ENCODE measurements at regions not wholly inside any gene's neighbourhood (a gene's known extent, or its start where the extent isn't known, plus 50 kb on each side); places are given as distances from the start of the nearest gene placed in this dataset.

DNA sequence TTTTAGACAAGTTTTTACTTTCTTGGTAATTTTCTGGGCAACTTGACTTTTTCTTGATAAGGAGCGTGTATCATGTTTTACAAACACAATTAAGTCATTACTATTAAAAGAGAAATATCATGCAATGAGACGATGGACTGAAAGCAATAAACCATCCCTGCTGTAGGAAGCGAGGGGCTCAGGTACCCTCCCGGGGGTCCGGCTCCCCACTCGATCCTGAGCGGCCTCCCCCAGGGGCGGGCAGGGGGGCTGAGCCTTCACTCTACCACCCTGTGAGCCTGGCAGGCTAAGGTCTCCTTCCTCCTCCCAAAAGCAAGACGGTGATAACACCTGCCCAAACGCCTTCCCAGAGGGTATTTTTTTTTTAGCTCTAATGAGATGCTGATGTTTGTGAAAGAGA lies 51.8 kb upstream of the ADGRA1 start:
- Histone ChIP-seq H4K20me1 (ENCODE audit: insufficient read depth, low read length) (no peaks in the 10 kb centered on the region), H2AFZ (ENCODE audit: low read depth, low read length) (no peak overlapping the region), H3K4me1 (ENCODE audit: insufficient read depth, low read length) (no peaks in the 10 kb centered on the region), H3K27ac (ENCODE audit: low read depth, low read length) (no peak overlapping the region), H3K36me3 (ENCODE audit: insufficient read depth, low read length) (no peaks in the 10 kb centered on the region), H3K9me3 (ENCODE audit: insufficient read depth, low read depth, low read length) (no peaks in the 10 kb centered on the region), H3K79me2 (ENCODE audit: insufficient read depth, low read length) (no peaks in the 10 kb centered on the region), H3K9ac (ENCODE audit: low read length) (no peak overlapping the region), H3K4me3 (ENCODE audit: insufficient read depth, low read depth, low read length) (no peak overlapping the region), H3K27me3 (ENCODE audit: insufficient read depth, low read length) (peaks cover 1% of the 10 kb centered on the region), H3K4me2 (ENCODE audit: low read length) (no peak overlapping the region)
- H3K36me3 Mint-ChIP-seq (ENCODE audit: low read depth, unreplicated experiment), result no peaks in the 10 kb centered on the region
- H3K4me1 Mint-ChIP-seq (ENCODE audit: low read depth, unreplicated experiment), result no peaks in the 10 kb centered on the region
- no peak overlapping the region for H3K4me3 Mint-ChIP-seq (ENCODE audit: unreplicated experiment)
- H3K27ac Mint-ChIP-seq (ENCODE audit: unreplicated experiment), result no peak overlapping the region
- DNase-seq (ENCODE audit: low read depth) (no peak), FAIRE-seq (no peak)
- no peak for TF ChIP-seq EZH2 (IDR thresholded peaks at IDR 0.05; ENCODE audit: insufficient read depth, low read length)
- TF ChIP-seq, protein P1, sequence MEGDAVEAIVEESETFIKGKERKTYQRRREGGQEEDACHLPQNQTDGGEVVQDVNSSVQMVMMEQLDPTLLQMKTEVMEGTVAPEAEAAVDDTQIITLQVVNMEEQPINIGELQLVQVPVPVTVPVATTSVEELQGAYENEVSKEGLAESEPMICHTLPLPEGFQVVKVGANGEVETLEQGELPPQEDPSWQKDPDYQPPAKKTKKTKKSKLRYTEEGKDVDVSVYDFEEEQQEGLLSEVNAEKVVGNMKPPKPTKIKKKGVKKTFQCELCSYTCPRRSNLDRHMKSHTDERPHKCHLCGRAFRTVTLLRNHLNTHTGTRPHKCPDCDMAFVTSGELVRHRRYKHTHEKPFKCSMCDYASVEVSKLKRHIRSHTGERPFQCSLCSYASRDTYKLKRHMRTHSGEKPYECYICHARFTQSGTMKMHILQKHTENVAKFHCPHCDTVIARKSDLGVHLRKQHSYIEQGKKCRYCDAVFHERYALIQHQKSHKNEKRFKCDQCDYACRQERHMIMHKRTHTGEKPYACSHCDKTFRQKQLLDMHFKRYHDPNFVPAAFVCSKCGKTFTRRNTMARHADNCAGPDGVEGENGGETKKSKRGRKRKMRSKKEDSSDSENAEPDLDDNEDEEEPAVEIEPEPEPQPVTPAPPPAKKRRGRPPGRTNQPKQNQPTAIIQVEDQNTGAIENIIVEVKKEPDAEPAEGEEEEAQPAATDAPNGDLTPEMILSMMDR (IDR thresholded peaks at IDR 0.05; ENCODE audit: insufficient read depth, low read depth, low read length), result no peak
- peaks cover 60% of the 10 kb centered on the region for H3K27me3 Mint-ChIP-seq (ENCODE audit: low read depth, unreplicated experiment)
- H3K9me3 Mint-ChIP-seq (ENCODE audit: unreplicated experiment), result peaks cover 2% of the 10 kb centered on the region

DNA sequence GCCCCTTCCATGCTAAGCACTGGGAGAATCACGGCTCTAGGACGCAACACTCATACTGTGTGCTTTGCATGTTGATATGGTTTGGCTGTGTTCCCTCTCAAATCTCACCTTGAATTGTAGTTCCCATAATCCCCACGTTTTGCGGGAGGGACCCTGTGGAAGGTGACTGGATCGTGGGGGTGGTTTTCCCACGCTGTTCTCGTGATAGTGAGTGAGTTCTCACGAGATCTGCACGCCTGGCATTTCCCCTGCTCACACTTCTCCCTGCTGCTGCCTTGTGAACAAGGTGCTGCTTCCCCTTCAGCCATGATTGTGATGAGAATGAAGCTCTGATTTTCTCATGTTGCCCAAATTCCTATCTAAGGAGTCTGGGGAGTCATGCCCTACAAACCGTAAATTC lies 53.0 kb upstream of the ADGRA1 start:
- no peaks in the 10 kb centered on the region for H3K36me3 Mint-ChIP-seq (ENCODE audit: low read depth, unreplicated experiment)
- no peaks in the 10 kb centered on the region for H3K9me3 ChIP-seq (ENCODE audit: insufficient read depth, low read depth, low read length)
- H4K20me1 ChIP-seq (ENCODE audit: insufficient read depth, low read length), result no peaks in the 10 kb centered on the region
- H2AFZ ChIP-seq (ENCODE audit: low read depth, low read length), result no peak overlapping the region
- TF ChIP-seq, protein P1 (IDR thresholded peaks at IDR 0.05; ENCODE audit: insufficient read depth, low read depth, low read length), result no peak
- TF ChIP-seq EZH2 (IDR thresholded peaks at IDR 0.05; ENCODE audit: insufficient read depth, low read length), result no peak
- no peak overlapping the region for H3K27ac ChIP-seq (ENCODE audit: low read depth, low read length)
- H3K4me3 ChIP-seq (ENCODE audit: insufficient read depth, low read depth, low read length), result no peak overlapping the region
- DNase-seq (ENCODE audit: low read depth) (no peak), FAIRE-seq (no peak)
- H3K9me3 Mint-ChIP-seq (ENCODE audit: unreplicated experiment), result peaks cover 2% of the 10 kb centered on the region
- H3K36me3 ChIP-seq (ENCODE audit: insufficient read depth, low read length), result no peaks in the 10 kb centered on the region
- no peak overlapping the region for H3K4me2 ChIP-seq (ENCODE audit: low read length)
- no peak overlapping the region for H3K9ac ChIP-seq (ENCODE audit: low read length)
- H3K79me2 ChIP-seq (ENCODE audit: insufficient read depth, low read length), result no peaks in the 10 kb centered on the region
- H3K27ac Mint-ChIP-seq (ENCODE audit: unreplicated experiment), result no peak overlapping the region
- H3K4me1 Mint-ChIP-seq (ENCODE audit: low read depth, unreplicated experiment), result no peaks in the 10 kb centered on the region
- peaks cover 66% of the 10 kb centered on the region for H3K27me3 Mint-ChIP-seq (ENCODE audit: low read depth, unreplicated experiment)
- no peak overlapping the region for H3K4me3 Mint-ChIP-seq (ENCODE audit: unreplicated experiment)
- H3K27me3 ChIP-seq (ENCODE audit: insufficient read depth, low read length), result peaks cover 2% of the 10 kb centered on the region
- H3K4me1 ChIP-seq (ENCODE audit: insufficient read depth, low read length), result no peaks in the 10 kb centered on the region

DNA sequence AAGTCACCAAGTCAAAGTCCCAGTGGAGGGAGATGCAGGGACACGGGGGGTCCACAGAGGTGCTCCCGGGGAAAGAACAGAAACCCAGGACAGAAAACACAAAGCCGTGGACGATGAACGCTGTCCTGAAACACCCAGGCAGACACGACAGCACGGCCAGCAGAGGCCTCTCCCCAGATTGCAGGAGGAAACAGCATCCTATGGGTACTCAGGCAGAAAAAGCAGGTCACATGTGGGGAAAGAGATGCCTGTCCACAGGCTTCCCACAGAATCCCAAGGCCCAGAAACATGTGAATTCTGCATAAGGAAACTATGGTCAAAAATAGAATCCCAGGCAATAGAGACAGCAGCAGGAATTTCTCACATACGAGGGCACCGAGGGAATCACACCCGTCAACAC lies 53.6 kb upstream of the ADGRA1 start:
- DNase-seq (ENCODE audit: low read depth), result no peak

More for the DNA sequence above, 53.6 kb upstream of the ADGRA1 start:
- peaks cover 72% of the 10 kb centered on the region for H3K27me3 Mint-ChIP-seq (ENCODE audit: low read depth, unreplicated experiment)
- no peak for FAIRE-seq
- no peak overlapping the region for H3K27ac Mint-ChIP-seq (ENCODE audit: unreplicated experiment)
- Histone ChIP-seq H2AFZ (ENCODE audit: low read depth, low read length) (no peak overlapping the region), H3K79me2 (ENCODE audit: insufficient read depth, low read length) (no peaks in the 10 kb centered on the region), H3K9me3 (ENCODE audit: insufficient read depth, low read depth, low read length) (no peaks in the 10 kb centered on the region), H3K9ac (ENCODE audit: low read length) (no peak overlapping the region), H3K27ac (ENCODE audit: low read depth, low read length) (no peak overlapping the region), H3K4me2 (ENCODE audit: low read length) (no peak overlapping the region), H4K20me1 (ENCODE audit: insufficient read depth, low read length) (no peaks in the 10 kb centered on the region), H3K4me1 (ENCODE audit: insufficient read depth, low read length) (no peaks in the 10 kb centered on the region), H3K27me3 (ENCODE audit: insufficient read depth, low read length) (peaks cover 2% of the 10 kb centered on the region), H3K36me3 (ENCODE audit: insufficient read depth, low read length) (no peaks in the 10 kb centered on the region), H3K4me3 (ENCODE audit: insufficient read depth, low read depth, low read length) (no peak overlapping the region)
- H3K36me3 Mint-ChIP-seq (ENCODE audit: low read depth, unreplicated experiment), result no peaks in the 10 kb centered on the region
- peaks cover 2% of the 10 kb centered on the region for H3K9me3 Mint-ChIP-seq (ENCODE audit: unreplicated experiment)
- TF ChIP-seq, protein P1 (IDR thresholded peaks at IDR 0.05; ENCODE audit: insufficient read depth, low read depth, low read length), result no peak
- no peak for TF ChIP-seq EZH2 (IDR thresholded peaks at IDR 0.05; ENCODE audit: insufficient read depth, low read length)
- no peak overlapping the region for H3K4me3 Mint-ChIP-seq (ENCODE audit: unreplicated experiment)
- H3K4me1 Mint-ChIP-seq (ENCODE audit: low read depth, unreplicated experiment), result no peaks in the 10 kb centered on the region

All from astrocyte (in vitro differentiated cells and primary cell).